Activated CD4-positive, CD25-positive, alpha-beta regulatory T cell treated with anti-CD3 and anti-CD28 coated beads, Interleukin-2, amount 50 U/mL, for 24 hours (primary cell): ENCODE measurements at regions not wholly inside any gene's neighbourhood (a gene's known extent, or its start where the extent isn't known, plus 50 kb on each side); places are given as distances from the start of the nearest gene placed in this dataset.
"Not testable (repeated sequence)": the region's sequence is repeated elsewhere in the genome, so short reads cannot be mapped to it uniquely, and the experiment has no call there.

Experiments used
- ATAC-seq, 2 donors: fragments of 150-1000 bp; cut with Tn5 transposase; one replicate each; pipeline ENCODE4 v1.10.0; 2021; ENCODE audit warnings: mild to moderate bottlenecking in 1 of 2, moderate library complexity in 1 of 2

GRCh38 chr14:19172745-19173144, 205.5 kb downstream of the POTEM start:
- not testable (repeated sequence) for ATAC-seq

DNA sequence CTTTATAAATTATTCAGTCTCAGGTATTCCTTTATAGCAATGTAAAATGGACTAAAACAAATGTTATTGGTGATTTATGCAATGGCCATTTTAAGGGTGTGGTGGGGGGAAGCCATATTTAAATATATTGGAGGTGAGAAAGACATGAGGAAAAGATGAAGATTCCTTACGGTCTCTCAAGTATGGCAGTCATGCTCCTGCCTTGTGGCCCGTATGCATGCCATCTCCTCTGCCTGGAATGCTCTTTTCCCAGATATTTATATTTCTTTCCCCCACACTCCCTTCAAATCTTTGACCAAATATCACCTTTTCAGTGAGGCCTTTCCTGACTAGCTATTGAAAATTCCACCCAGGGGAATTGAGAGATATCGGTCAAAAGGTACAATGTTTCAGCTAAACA, 206.0 kb downstream of the POTEM start:
- ATAC-seq = not testable (repeated sequence)

GRCh38 chr14:19177435-19177834, 210.2 kb downstream of the POTEM start:
- peak in 1 of 2 donors; percentile 28 for ATAC-seq

GRCh38 chr14:19180297-19180696, 213.1 kb downstream of the POTEM start:
- ATAC-seq = not testable (repeated sequence)

- ATAC-seq = not testable (repeated sequence)
Observed at GRCh38 chr14:19180881-19181280, 213.6 kb downstream of the POTEM start.

GRCh38 chr14:19195146-19195545, 227.9 kb downstream of the POTEM start:
- ATAC-seq = not testable (repeated sequence)

DNA sequence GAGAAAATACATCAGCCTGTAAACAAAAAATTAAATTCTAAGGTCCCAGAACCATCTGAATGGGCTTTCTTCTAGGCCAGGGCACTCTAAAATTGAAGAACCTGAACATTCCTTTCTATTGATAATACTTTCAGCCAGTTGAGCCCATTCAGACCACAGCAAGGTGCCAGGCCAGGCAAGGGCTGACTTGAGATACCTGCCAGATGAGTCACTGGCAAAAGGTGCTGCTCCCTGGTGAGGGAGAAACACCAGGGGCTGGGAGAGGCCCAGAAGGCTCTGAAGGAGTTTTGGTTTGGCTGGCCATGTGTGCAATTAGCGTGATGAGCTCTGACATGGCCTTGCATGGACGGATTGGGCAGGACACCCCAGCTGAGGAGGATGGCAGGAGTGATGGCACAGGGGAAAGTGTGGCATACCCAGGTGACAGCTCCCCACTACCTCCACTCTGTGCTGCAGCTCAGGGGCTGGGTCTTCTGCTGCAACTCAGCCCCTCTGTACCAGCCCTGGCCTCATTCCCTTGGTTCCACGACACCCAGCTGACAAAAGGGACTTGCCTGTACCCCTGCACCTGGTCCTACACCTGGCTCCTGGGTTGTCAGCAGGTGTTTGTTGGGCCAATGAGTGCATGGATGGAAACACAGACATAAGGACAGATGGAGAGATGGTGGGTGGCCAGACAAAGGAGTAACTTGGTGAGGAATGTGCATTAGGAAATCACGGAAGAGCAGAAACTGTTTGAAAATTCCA, 230.4 kb downstream of the POTEM start:
- ATAC-seq = not testable (repeated sequence)

- not testable (repeated sequence) for ATAC-seq
Observed at GRCh38 chr14:19198341-19198740, 231.1 kb downstream of the POTEM start.

DNA sequence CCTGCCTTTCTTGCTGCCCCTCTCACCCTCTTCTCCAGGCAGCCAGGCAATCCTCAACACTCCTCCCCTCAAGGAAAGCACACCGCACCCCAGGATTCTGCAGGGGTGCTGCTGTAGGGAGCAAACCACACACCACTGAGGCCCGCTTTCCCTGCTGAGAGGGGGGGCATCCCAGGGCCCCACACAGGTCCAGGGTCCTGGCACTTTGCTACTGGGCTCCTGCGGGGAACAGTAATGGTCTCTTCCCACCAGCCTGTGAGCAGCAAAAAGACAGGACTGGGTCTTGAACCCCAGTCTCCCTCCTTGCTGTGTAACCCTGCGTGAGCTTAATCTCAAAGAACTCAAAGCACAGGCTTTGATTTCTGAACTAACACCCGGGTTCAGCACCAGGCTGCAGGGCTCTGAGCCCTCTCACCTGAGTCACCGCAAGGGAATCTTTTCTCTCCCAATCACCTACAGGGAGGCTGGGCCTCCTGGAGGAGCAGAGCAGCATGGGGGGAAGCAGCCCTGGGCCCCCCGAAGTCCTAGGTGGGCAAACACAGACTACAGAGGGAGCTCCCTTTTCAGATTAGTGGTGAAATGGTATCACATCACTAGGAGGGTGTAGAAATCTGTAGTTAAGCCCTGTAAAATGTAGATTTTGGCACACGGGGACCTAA, 232.6 kb downstream of the POTEG start:
- ATAC-seq = not testable (repeated sequence)

- not testable (repeated sequence) for ATAC-seq
Observed at GRCh38 chr14:19202053-19202442, 232.1 kb downstream of the POTEG start.

DNA sequence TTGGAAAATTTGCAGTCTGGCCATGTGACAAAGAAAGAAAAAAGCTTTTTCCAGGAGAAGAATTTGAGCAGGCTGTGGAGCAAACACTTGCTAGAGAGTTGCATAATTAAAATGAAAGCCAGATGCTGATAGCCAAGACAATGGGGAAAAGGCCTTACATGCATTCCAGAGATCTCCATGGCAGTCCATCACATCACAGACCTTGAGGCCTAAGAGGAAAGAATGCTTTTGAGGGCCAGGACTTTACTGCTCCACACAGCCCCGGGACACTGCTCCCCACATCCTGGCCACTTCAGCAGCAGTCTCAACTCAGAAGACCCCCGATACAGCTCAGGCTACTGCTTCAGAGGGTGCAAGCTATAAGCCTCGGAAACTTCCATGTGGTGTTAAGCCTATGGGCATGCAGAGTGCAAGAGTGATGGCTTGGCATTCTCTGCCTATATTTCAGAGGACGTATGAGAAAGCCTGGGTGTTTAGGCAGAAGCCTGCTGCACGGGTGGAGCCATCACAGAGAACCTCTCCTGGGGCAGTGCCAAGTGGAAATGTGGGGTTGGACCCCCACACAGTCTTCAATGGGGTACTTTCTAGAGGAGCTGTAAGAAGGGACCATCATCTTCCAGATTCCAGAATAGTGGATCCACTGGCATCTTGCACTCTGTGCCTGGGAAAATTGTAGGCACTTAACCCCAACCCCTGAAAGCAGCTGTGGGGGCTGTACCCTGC, 230.7 kb downstream of the POTEG start:
- ATAC-seq = not testable (repeated sequence)

DNA sequence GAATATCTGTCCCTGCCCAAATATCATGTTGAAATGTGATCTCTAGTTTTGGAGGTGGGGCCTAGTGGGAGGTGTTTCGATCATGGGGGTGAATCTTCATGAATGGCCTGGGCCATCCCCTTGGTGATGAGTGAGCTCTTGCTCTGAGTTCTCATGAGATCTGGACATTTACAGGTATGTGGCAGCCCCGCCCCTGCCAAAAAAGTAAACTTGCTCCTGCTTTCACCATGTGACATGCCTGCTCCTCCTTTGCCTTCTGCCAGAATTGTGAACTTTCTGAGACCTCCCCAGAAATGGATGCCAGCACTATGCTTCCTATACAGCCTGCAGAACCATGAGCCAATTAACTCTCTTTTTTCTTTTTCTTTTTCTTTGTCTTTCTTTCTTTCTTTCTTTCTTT, 229.3 kb downstream of the POTEG start:
- not testable (repeated sequence) for ATAC-seq

GRCh38 chr14:19216480-19216879, 217.7 kb downstream of the POTEG start:
- ATAC-seq = not testable (repeated sequence)

DNA sequence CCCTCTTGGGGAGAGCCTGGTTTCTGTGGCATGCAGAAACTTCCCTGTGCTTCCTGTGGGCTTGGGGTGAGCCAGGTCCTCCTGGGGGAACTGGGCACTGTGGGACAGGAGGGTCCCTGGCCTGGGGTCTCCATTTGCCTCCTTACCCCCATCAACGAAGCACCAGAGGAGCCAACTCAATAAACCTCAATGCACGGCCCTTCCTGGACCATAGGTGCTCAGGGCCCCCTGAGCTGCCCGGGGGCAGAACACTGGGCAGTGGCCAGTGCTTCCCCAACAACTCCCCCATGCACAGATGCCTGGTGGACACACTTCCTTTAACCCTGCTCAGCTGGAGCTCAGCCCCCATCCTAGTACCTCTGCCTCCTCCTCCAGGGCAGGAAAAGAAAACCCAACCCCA, 214.7 kb downstream of the POTEG start:
- ATAC-seq = not testable (repeated sequence)

DNA sequence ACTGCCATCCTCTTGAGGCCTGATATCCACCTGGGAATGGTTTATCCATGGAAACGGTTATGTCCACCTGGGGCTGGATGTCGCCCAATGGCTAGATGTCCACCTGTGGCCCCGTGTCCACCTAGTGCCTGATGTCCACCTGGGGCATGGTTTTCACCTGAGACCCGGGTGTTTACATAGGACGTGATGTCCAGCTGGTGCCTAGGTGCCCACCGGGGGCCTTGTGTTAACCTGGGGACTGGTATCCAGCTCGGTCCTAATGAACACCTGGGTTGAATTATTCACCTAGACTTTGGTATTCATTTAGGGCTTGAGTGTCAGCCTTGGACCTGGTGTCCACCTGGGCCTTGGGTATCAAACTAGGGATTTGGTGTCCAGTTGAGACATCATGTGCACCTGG, 202.7 kb downstream of the POTEG start:
- ATAC-seq = not testable (repeated sequence)

DNA sequence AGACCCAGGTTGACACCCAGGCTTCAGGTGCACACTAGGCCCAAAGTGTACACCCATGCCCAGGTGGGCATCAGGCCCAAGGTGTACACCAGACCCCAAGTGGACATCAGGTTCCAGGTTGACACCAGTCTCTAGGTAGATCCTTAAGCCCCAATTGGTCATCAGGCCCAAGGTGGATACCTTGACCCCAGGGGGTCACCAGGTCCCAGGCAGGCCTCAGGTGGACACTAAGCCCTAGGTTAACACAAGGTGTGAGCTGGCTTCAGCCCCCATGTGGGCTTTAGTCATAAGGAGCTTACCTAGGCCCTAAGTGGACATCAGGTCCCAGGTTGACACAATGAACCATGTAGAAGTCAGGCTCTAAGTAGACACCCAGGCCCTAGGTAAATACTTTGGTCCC, 200.1 kb downstream of the POTEG start:
- ATAC-seq = not testable (repeated sequence)

DNA sequence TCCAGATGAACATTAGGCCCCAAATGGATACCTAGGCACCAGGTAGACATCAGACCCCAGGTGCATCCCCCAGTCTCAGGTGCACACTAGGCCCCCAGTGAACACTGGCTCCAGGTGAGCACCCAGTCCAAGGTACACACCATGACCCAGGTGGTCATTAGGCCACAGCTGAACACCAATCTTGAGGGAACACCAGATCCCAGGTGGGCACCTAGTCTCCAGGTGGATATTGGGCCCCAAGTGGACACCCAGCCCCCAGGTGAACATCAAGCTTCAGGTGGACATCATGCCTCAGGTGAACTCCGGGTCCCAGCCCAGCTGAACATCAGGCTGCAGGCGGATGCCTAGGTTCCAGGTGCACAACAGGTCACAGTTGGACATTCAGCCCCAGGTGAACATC, 196.5 kb downstream of the POTEG start:
- not testable (repeated sequence) for ATAC-seq

GRCh38 chr14:19238584-19238983, 195.6 kb downstream of the POTEG start:
- ATAC-seq = not testable (repeated sequence)

DNA sequence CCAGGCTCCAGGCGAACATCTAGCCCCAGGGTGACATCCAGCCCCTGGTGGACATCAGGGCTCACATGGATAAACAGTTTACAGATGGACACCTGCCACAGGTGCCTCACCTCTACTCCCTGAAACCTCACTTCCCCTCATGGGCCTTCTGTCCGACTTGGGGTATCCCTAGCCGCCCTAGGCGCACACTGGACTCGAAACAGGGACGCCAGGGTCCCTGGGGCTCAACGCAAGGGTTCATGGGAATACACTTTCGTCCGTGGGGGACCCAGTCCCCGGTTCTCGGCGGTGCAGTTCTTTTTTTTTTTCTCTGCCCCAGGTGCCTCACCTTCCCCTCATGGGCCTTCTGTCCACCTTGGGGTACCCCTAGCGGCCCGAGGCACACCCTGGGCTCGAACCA, 194.2 kb downstream of the POTEG start:
- not testable (repeated sequence) for ATAC-seq

- not testable (repeated sequence) for ATAC-seq
Observed at GRCh38 chr14:19240387-19240786, 193.8 kb downstream of the POTEG start.

DNA sequence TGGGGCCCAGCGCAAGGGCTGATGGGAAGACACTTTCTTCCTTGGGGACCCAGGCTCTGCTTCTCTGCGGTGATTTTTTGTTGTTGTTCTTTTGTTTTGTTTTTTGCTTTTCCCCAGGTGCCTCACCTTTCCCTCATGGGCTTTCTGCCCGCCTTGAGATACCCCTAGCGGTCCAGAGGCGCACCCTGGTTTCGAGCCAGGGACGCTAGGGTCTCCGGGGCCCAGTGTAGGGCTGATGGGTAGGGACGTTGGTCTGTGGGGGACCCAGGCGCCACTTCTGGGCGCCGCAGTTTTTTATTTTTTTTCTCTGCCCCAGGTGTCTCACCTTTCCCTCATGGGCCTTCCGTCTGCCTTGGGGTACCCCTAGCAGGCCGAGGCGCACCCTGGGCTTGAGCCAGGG, 192.7 kb downstream of the POTEG start:
- not testable (repeated sequence) for ATAC-seq

DNA sequence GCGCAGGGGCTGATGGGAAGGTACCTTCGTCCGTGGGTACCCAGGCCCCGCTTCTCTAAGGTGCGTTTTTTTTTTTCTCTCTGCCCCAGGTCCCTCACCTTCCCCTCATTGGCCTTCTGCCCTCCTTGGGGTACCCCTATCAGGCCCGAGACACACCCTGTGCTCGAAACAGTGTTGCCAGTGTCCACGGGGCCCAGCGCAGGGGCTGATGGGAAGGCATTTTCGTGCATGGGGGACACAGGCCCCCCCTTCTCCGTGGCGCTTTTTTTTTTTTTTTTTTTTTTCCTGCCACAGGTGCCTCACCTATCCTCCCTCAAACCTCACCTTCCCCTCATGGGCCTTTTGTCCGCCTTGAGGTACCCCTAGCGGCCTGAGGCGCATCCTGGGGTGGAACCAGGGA, 191.6 kb downstream of the POTEG start:
- ATAC-seq = not testable (repeated sequence)

GRCh38 chr14:19266908-19267307, 167.2 kb downstream of the POTEG start:
- not testable (repeated sequence) for ATAC-seq
